ENCODE measurements at regions not wholly inside any gene's neighbourhood (a gene's known extent, or its start where the extent isn't known, plus 50 kb on each side); places are given as distances from the start of the nearest gene placed in this dataset.

- Histone ChIP-seq H3K36me3 (replicated peaks in 1 of 2; ENCODE audit: control extremely low read depth in 1 of 2, control insufficient read depth in 1 of 2, extremely low read depth in 1 of 2, insufficient read depth in 2 of 2, low read length in 1 of 2) (no peaks in the 10 kb centered on the region), H3K4me2 (replicated peaks; ENCODE audit: low read depth, low read length, poor library complexity, severe bottlenecking) (no peak overlapping the region), H3K9ac (ENCODE audit: low read length) (no peak overlapping the region), H3K4me1 (ENCODE audit: control insufficient read depth in 2 of 2, insufficient read depth in 2 of 2, low read length in 2 of 2) (no peaks in the 10 kb centered on the region), H3K27ac (ENCODE audit: low read length in 2 of 2) (no peak overlapping the region), H2AFZ (ENCODE audit: insufficient read depth, low read depth, low read length, poor library complexity, severe bottlenecking) (no peak overlapping the region), H3K79me2 (ENCODE audit: control insufficient read depth, insufficient read depth, low read length) (no peaks in the 10 kb centered on the region), H3K9me3 (ENCODE audit: control extremely low read depth in 1 of 3, control insufficient read depth in 2 of 3, insufficient read depth in 1 of 3, low read length in 2 of 3) (no peaks in the 10 kb centered on the region), H3K4me3 (ENCODE audit: control extremely low read depth in 1 of 5, extremely low read depth in 1 of 5, insufficient read depth in 1 of 5, low read depth in 2 of 5, low read length in 4 of 5) (no peak overlapping the region), H3K27me3 (replicated peaks in 1 of 4; ENCODE audit: control extremely low read depth in 1 of 4, control insufficient read depth in 3 of 4, insufficient read depth in 4 of 4, low read length in 3 of 4) (no peaks in the 10 kb centered on the region), H4K20me1 (ENCODE audit: control insufficient read depth, insufficient read depth, low read length, poor library complexity, severe bottlenecking) (no peaks in the 10 kb centered on the region)
- POLR2A ChIA-PET, result no interaction called here
- no peak for ATAC-seq (ENCODE audit: low read depth)
- CTCF ChIA-PET, result no interaction called here
- Mint-ChIP-seq H3K27me3 (no peaks in the 10 kb centered on the region), H3K9me3 (ENCODE audit: insufficient read depth) (peaks cover 6% of the 10 kb centered on the region), H3K4me3 (no peak overlapping the region), H3K27ac (no peak overlapping the region), H3K4me1 (no peaks in the 10 kb centered on the region)
- no peak for TF ChIP-seq EZH2 (IDR thresholded peaks at IDR 0.05; ENCODE audit: borderline replicate concordance, insufficient read depth, low read depth, low read length, poor library complexity, severe bottlenecking)
- no peak for DNase-seq
- intact Hi-C loops (cut with micrococcal nuclease), result no loop called here
- no CpG with 5 or more reads among the region's 3 CpGs for WGBS (ENCODE audit: insufficient coverage)
Measured at GRCh38 chr20:52518735-52519134, 327.2 kb upstream of the ZFP64 start.

- 58% methylated on average over 2 of the region's 2 CpGs for WGBS (ENCODE audit: insufficient coverage)
- Mint-ChIP-seq H3K27ac (no peak overlapping the region), H3K27me3 (no peaks in the 10 kb centered on the region), H3K4me1 (no peaks in the 10 kb centered on the region), H3K4me3 (no peak overlapping the region), H3K9me3 (ENCODE audit: insufficient read depth) (peaks cover 6% of the 10 kb centered on the region)
- ATAC-seq (ENCODE audit: low read depth) (no peak), DNase-seq (no peak)
- H3K9ac ChIP-seq (ENCODE audit: low read length), result no peak overlapping the region
- intact Hi-C loops (cut with micrococcal nuclease), result no loop called here
- no peaks in the 10 kb centered on the region for H3K79me2 ChIP-seq (ENCODE audit: control insufficient read depth, insufficient read depth, low read length)
- ChIA-PET POLR2A (no interaction called here), CTCF (interaction anchor here (0.5 kb wide), 1 partner anchor 406 kb away, joined by 3 read pairs; no protein-coding TSS in a partner anchor)
- H4K20me1 ChIP-seq (ENCODE audit: control insufficient read depth, insufficient read depth, low read length, poor library complexity, severe bottlenecking), result no peaks in the 10 kb centered on the region
- no peaks in the 10 kb centered on the region for H3K4me1 ChIP-seq (ENCODE audit: control insufficient read depth in 2 of 2, insufficient read depth in 2 of 2, low read length in 2 of 2)
- TF ChIP-seq CTCF (IDR thresholded peaks at IDR 0.05) (no peak), EZH2 (IDR thresholded peaks at IDR 0.05; ENCODE audit: borderline replicate concordance, insufficient read depth, low read depth, low read length, poor library complexity, severe bottlenecking) (no peak)
- no peak overlapping the region for H3K4me2 ChIP-seq (replicated peaks; ENCODE audit: low read depth, low read length, poor library complexity, severe bottlenecking)
- H3K27ac ChIP-seq (ENCODE audit: low read length in 2 of 2), result no peak overlapping the region
- no peaks in the 10 kb centered on the region for H3K36me3 ChIP-seq (replicated peaks in 1 of 2; ENCODE audit: control extremely low read depth in 1 of 2, control insufficient read depth in 1 of 2, extremely low read depth in 1 of 2, insufficient read depth in 2 of 2, low read length in 1 of 2)
- no peaks in the 10 kb centered on the region for H3K9me3 ChIP-seq (ENCODE audit: control extremely low read depth in 1 of 3, control insufficient read depth in 2 of 3, insufficient read depth in 1 of 3, low read length in 2 of 3)
- no peak overlapping the region for H3K4me3 ChIP-seq (ENCODE audit: control extremely low read depth in 1 of 5, extremely low read depth in 1 of 5, insufficient read depth in 1 of 5, low read depth in 2 of 5, low read length in 4 of 5)
- H2AFZ ChIP-seq (ENCODE audit: insufficient read depth, low read depth, low read length, poor library complexity, severe bottlenecking), result no peak overlapping the region
- H3K27me3 ChIP-seq (replicated peaks in 1 of 4; ENCODE audit: control extremely low read depth in 1 of 4, control insufficient read depth in 3 of 4, insufficient read depth in 4 of 4, low read length in 3 of 4), result no peaks in the 10 kb centered on the region
Measured at GRCh38 chr20:52515877-52516276, 324.3 kb upstream of the ZFP64 start.
